HG03103 (cell line): ENCODE measurements at regions not wholly inside any gene's neighbourhood (a gene's known extent, or its start where the extent isn't known, plus 50 kb on each side); places are given as distances from the start of the nearest gene placed in this dataset.

Source experiments
- ATAC-seq: cut with Tn5 transposase; IDR thresholded peaks from one replicate; pipeline ENCODE4 v1.9.1; 2021; ENCODE audit warnings: low read depth; ENCODE audit not compliant: unreplicated experiment

DNA sequence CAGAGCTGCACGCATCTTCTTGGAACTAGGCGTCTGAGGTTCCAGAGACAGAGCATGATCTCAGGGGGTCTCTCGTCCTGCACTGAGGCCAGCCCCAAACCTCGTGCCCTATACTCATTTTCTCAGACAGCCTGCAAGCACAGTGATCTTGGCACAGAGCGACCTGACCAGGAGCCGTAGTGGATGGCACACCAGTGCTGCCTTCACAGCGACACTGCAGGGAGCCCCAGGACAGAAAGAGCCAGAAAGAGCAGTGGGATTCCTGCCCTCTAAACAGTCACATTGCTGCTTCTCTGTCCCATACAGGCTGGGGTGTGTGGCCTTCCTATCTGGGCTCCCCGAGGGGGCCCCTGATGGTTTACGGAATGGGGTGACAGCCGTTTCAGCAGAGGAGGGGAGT is 131.0 kb downstream of the RBFOX3 start:
- no peak for ATAC-seq

DNA sequence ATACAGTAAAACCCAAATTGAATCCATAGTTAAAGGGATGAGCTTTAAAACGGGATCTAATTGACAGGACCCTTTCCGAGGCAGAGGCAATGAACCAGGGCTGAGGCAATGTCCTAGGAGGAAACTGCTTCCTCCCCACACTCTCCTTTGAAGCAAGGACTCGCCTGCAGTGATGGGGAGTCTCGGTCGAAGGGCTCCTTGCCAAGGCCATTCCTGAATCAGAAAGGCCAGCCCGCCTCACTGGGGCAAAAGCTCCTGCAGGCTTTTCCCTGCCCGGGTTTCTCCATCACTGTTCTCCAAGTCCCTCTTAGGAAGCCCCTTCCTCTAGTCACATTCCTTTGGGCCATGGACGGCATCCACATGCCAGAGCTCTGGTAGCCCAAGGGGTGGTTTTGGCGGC is 132.0 kb downstream of the RBFOX3 start:
- no peak for ATAC-seq

DNA sequence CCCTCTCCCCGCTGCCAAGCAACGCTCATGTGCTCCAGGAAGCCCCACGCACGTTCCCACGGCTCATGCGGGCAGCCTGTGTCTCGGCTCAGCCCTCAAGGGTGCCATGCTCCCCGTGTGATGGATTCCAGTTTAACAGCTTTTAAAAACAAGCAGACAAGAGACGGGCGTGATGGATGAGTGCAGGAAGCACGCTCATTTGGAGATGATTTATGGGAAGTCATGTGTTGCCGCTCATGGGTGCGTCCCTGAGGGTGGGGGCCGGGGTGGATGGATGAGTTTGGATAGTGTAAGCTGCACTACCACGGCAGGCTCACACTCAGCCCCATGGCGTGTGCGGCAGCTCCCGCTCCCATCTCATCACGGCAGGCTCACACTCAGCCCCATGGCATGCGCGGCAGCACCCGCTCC is 132.8 kb downstream of the RBFOX3 start:
- ATAC-seq, result no peak

DNA sequence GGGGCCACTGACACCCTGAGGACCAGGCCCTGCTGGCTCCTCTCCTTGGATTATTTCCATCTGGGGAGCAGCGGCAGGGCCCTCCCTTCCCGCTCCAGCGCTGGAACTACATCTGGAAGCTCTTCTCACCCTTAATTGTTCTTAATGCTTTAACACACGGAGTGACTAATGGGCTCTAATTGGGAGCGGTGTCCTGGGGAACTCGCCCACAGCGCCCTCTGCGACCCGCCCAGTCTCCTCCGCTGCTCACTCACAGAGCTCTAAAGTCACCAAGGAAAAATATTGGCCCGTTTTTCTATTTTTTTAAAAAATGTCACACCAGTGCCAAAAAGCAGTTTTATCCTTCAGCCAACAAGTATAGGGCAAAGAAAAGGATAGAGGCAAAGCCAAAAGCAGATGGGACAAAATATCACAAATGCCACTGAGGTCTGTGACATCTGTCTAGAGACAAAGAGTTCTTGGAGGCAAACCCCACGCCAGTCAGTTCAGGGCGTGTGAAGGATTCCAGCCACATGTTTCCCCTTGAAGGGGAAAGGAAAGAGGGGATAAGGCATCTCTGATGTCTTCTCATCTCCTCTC is 134.7 kb downstream of the RBFOX3 start:
- no peak for ATAC-seq

DNA sequence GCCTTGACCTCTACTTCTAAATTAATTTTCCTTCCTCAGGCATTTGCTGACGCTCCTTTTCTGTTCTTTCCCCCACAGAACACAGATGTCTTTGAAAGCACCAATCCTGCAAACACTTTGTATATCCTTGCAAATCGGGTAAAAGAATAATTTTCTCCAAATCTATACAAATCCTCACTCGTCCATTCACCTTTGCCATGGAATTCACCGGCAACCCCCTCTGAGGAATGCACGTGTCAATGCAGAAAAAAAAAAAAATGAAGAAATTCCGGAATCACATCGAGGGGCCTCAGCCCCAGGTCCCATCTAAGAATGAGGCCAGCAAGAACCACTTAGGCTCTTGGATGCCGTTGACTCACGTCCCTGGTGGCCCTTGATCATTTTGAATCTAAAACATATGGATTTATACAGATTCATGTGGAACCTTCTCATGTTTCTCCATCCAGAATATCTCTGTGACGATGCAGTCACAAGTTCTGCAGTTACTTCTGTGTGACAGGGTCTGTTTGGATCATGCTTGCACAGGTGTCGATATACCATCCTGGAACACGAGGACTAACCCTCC is 136.9 kb downstream of the RBFOX3 start:
- ATAC-seq, result no peak

DNA sequence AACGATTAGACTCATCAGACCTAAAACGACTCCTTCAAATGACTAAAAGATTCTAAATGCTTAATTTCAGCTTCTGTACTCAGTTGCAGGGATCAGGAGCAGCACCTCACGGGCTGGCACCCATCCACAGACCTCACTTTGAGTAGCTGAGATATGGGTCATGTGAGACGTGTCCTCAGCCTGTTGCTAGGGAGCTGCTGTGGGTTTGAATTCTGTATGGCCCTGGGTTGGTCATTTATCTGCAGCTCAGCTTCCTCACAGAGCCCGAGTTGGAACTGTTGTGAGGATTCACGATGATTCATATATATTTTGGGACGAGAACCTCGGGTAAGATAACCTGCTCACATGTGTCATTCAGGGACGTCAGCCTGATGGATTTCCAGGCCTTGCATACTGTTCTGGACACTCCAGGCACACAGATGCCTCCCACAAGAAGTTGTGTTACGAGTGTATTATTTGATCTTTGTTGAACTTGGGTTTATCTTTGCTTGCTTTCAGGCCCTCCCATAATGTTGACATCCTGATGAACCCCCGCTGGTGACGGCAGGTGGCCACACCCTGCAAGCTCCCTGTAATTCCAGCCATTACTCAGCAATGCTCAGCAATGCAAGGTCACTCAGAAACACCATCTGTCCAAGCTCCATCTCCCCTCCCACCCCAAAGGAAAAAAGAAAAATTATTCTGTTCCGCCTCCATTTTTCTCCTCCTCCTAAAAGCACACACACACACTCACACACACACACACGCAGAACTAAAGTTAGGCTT is 137.6 kb downstream of the RBFOX3 start:
- no peak for ATAC-seq

DNA sequence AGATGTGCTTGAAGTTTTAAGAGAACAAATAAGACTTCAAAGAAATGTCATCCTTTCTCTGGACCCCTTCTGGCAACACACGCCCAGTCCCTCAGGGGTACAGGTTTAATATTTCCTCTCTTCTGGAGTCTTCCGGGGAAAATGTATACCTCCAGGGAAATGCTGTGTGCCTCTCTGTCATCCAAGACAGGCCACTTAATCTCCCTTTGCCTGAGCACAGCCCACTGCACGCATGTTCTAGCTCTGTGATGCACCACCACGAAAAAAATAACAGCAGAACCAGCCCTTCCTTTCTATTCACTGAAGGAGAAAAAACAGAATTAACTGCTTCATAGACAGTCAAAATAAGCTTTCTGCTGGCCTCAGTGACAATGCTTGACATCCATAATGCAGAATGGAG is 140.1 kb downstream of the RBFOX3 start:
- ATAC-seq, result no peak

DNA sequence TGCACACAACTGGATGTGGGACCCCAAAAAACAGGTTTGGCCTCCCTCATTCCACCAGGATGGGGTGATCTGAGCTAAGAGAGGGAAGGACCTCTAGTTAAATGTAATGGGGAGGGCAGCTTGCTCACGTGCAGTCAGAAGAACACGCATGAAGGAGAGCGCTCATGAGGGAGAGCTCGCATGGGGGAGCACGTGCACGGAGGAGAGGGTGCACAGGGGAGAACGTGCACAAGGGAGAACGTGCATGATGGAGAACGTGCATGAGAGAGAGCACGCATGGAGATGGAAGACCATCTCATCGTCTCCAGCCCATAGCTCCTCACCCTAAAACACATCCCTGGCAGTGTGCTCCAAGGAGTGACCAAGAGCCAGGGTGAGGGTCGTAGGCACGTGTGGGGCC is 141.2 kb downstream of the RBFOX3 start:
- no peak for ATAC-seq

DNA sequence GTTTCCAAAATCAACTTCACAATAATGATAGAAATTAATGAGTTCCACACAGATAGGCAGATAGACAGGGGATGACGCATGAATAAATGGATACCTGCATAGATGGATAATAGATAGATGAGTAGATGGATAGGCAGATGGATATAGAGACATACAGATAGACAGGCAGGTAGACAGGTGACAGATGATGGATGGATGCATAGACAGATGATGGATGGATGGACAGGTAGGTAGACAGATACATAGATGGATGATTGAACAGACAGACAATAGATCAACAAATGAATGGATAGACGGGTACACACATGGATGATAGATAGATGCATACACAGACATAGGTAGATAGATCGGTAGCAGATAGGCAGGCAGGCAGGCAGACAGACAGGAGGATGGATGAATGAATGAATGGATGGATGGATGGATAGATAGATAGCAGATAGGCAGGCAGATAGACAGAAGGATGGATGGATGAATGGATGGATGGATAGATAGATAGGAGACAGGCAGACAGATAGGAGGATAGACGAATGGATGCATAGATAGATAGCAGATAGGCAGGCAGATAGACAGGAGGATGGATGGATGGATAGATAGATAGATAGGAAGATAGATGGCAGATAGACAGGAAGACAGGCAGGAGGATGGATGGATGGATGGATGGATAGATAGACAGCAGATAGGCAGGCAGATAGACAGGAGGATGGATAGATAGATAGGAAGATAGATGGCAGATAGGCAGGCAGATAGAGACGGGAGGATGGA is 142.5 kb downstream of the RBFOX3 start:
- ATAC-seq, result no peak

DNA sequence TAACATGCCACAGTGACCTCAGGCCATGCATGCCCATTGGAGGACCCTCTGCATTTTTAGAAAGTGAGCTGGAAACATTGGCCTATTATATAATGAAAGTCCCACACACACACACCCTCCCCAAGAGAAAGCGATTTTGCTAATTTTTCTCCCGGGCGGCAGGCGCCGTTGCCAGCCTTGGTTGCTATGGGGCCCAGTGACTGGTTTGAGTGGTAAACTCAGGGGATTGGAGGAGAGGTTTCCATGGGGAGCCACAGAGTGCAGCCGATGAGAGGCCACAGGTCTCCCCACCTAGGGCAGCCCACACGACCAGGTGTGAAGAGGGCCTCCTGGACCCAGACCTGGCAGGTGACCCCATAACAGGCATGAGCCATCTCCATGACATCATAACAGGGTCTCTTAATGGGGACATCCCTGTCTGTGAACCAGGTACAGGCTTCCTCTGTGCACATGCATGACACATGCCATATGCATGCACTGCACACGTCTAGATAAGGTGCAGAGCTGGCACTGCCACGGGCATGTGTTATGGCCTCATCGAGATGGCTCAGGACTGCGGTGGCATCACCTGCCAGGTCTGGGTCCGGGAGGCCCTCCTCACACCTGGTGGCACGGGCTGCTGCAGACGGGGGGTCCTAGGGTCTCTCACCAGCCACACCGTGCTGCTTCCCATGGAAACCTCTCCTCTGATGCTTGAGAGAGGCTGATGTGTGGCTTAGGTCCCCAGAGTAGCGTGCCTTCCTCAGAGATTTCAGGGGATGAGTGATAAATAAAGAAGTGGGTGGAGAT is 144.1 kb downstream of the RBFOX3 start:
- no peak for ATAC-seq

DNA sequence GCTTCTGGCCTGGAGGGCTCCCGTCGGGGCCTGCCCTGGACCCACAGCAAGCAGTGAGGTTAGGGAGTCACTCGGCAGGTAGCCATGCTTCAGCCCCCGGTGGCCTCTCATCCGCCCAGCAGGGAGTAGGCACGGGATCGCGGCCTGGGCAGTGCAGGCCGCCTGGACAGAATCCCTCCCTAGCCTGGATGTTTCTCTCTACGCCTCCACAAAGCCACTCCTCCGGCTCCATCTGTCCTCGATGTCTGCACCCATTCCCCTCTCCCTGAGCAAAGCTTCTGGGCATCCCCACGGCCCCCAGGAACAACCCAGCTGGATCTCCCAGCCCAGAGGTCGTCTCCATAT is 145.2 kb downstream of the RBFOX3 start:
- no peak for ATAC-seq

DNA sequence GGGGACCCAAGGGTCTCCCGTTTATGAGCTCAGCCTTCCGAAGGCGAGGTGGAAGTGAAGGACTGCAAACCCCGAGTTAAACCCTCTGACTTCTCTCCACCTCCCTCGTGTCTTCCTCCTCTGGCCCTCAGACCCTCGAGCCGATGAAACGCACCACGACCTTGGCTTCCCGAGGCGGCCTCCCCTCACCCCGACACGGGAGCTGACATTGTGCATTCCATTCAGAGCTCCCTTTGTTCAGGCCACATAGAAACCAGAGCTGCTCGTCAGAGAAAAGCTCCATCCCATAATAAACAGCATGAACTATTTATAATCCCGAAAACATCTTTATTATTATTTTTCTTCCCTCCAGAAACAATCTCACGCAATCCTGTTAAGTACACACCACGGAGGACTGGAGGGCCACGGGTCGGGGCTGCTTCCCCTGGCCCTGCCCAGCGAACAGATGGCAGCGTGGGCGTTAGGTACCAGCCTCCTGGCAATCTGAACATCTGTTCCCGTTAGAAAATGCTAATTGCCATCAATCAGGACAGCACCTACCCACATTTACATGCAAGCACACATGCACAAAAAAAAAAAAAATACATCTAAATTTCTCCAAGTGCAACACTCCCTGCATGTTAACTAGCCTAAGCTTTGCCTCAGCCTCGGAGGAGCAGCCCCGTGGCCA is 145.7 kb downstream of the RBFOX3 start:
- ATAC-seq, result no peak

DNA sequence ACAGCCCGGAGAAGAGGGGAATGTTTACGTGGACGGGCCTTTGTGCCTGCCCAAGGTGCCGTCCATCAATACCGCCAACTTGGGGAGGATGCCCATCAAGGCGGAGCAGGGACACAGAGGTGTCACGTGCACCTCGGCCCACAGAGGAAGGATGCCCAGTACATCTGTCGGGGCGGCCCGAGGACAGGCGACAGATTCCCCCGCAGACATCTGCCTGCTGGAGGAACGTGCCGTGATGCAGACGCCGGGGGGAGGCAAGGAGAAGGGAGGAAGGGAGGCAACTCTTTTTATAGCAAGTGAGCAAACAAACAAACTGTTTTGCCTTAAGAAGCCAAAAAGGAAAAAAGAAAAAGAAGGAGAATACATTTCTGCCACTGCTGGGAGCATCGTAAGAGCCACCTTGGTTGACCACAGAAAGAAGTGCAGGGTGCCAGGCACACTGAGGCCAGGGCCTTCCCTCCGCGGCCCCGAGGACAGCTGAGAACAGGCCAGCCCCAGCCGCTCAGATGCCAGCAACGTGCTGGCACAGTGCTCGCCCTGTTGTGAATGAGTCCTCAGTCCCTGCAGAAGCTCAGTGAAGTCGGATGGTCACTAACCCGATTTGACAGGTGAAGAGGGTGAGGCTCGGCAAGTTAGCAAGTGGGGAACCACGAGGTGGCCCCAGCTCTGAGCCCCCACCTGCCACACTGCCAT is 146.4 kb downstream of the RBFOX3 start:
- no peak for ATAC-seq

DNA sequence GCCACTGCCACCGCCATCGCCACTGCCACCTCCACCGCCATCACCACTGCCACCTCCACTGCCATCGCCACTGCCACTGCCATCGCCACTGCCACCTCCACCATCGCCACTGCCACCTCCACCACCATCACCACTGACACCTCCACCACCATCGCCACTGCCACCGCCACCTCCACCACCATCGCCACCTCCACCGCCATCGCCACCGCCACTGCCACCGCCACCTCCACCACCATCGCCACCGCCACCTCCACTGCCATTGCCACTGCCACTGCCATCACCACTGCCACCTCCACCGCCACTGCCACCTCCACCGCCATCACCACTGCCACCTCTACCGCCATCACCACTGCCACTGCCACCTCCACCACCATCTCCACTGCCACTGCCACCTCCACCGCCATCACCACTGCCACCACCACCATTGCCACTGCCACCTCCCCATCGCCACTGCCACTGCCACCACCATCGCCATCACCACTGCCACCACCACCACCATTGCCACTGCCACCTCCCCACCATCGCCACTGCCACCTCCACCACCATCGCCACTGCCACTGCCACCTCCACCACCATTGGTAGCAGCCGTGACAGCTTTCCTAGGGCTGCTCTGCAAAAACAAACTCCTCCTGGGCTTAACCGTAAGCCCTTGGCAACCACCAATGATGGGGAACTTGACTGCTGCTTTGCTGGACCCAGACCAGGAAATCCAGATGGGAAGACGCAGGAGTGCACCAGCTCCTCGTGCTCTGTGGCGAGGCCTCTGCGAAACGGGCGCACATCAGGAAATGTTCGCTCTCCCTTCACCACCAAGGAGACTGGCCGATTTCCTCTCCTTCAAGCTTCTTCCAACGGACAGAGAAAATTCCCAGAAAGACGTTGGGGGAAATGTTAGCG is 147.2 kb downstream of the RBFOX3 start:
- no peak for ATAC-seq

DNA sequence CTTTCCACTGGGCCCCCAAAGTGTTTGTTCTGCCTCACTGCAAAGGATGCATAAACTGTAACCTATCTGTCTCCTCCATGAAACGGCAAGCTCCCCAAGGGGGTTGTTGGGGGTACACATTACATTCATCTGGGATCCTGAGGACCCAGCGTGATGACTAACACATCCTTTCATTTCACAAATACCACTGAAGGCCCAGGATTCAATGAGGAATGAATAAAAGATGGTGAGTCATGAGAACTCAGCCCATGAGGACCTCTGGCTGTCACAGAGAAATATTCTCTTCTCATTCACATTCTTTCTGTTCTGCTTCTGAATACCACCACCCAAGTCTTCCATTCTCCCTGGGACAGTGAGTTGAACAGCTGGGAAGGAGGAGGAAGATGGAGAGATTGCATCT is 149.8 kb downstream of the RBFOX3 start:
- ATAC-seq, result no peak

DNA sequence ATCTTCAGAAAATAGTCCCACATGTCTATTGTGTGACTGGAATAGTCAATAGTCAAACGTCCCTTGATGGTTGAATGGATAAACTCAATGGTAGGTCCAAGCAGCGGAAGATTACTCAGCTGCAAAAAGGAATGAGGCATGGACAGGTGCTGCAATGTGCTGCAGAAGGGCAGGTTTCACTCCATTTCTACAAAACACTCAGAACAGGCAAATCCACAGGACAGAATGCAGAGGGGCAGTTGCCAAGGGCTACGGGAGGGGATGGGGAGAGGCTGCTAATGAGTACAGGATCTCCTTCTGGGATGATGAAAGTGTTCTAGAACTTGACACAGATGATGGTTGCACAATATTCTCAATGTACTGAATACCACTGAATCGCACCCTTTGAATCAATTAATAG is 151.0 kb downstream of the RBFOX3 start:
- no peak for ATAC-seq

DNA sequence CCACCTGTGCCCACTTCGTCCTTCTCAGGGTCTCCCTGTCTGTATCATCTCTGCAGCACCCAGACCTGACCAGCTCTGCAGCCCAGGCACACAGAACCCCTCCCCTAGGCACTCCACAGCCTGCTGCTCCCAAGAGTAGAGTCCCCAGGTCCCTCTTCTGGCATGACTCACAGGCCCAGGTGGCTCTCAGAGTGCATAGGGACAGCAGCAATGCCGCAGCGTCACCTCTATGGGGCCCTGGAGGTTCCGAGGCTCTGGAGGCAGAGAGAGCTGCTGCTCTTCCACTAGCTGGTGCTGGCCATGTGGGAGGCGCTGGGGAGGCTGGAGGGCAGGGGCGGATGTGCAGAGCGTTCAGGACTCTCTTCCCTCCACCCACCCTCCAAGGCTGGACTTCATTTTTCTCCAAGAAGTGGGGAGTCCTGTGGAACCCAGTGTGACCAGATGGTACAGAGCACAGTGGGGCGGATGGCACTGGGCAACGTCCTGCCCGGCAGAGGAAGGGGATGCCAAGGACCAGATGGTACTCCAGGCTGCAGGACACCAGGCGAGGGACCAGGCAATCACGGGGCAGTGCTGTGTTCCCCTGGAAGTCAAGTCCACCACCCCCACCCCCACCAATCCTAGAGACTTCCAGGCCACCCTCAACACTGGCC is 151.7 kb downstream of the RBFOX3 start:
- no peak for ATAC-seq

DNA sequence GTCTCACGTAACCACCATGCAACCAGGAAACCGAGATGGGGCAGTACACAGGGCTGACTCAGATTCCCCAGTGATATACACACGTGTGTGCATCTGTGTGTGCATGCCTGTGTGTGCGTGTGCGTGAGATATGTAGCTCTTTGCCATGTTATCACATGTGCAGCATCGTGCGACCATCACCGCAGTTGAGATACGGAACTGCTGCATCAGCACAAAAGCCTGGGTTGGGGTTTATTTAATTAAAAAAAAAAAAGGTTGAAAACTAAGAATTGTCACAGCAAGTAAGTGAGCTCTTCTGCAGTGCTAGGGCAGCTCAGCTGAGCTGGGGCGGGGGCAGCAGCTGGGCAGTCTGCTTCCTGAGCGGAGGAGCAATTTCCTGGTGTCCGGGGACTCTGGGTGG is 152.5 kb downstream of the RBFOX3 start:
- ATAC-seq, result no peak
